ENCODE measurements at regions not wholly inside any gene's neighbourhood (a gene's known extent, or its start where the extent isn't known, plus 50 kb on each side); places are given as distances from the start of the nearest gene placed in this dataset.

GRCh38 chr2:82538590-82539279, 1920.3 kb downstream of the SUCLG1 start:
- no peak for TF ChIP-seq POLR2AphosphoS5 (IDR thresholded peaks at IDR 0.05; ENCODE audit: borderline replicate concordance, low read depth, low read length)
- TF ChIP-seq EZH2 (IDR thresholded peaks at IDR 0.05), result no peak
- no peak for TF ChIP-seq FOXP2 (optimal IDR thresholded peaks at IDR 0.05; ENCODE audit: control extremely low read depth, extremely low read length, insufficient read depth)

All from SK-N-MC (cell line).